WTC11 (cell line): ENCODE measurements at regions not wholly inside any gene's neighbourhood (a gene's known extent, or its start where the extent isn't known, plus 50 kb on each side); places are given as distances from the start of the nearest gene placed in this dataset.

Experiments used
- ATAC-seq: fragments of 200-7000 bp; cut with Tn5 transposase; 2 replicates; pipeline ENCODE4 v1.10.0; 2021; ENCODE audit warnings: mild to moderate bottlenecking, moderate library complexity
- CTCF ChIA-PET: fragments of 300-600 bp; sonication (Branson Sonifier 250); formaldehyde crosslinking; loops from one replicate; lab custom pipeline; 2021; ENCODE audit warnings: antibody characterized with exemption; lab: Charles Lee
- POLR2A ChIA-PET: fragments of 350-600 bp; sonication (Branson Sonifier 250); formaldehyde crosslinking; loops from one replicate; lab custom pipeline; 2021; ENCODE audit warnings: antibody characterized with exemption; lab: Charles Lee
- DNase-seq: peaks from one replicate; pipeline ENCODE4 v3.0.0; 2021; ENCODE audit warnings: low spot score
- H3K27ac Mint-ChIP-seq: 2 replicates; pipeline ENCODE4 v1.8.0; 2021; ENCODE audit warnings: mixed read lengths
- H3K27me3 Mint-ChIP-seq: 2 replicates; pipeline ENCODE4 v1.8.0; 2021; ENCODE audit warnings: low read depth, mild to moderate bottlenecking, moderate library complexity, mixed read lengths
- H3K36me3 Mint-ChIP-seq: 2 replicates; pipeline ENCODE4 v1.8.0; 2021; ENCODE audit warnings: mixed read lengths
- H3K4me1 Mint-ChIP-seq: 2 replicates; pipeline ENCODE4 v1.8.0; 2022; ENCODE audit warnings: mixed read lengths
- H3K4me3 Mint-ChIP-seq: 2 replicates; pipeline ENCODE4 v1.8.0; 2021; ENCODE audit warnings: mild to moderate bottlenecking, moderate library complexity, mixed read lengths
- H3K9me3 Mint-ChIP-seq: 2 replicates; pipeline ENCODE4 v1.8.0; 2021; ENCODE audit warnings: mixed read lengths
- CBFB ChIP-seq: sonication (generic); formaldehyde crosslinking; IDR thresholded peaks from 2 replicates; pipeline ENCODE4 v1.8.1; 2022; ENCODE audit warnings: mild to moderate bottlenecking, low read depth, missing genetic modification reagents
- CREB1 ChIP-seq: sonication (generic); formaldehyde crosslinking; IDR thresholded peaks from 2 replicates; pipeline ENCODE4 v1.8.0; 2023; ENCODE audit warnings: mild to moderate bottlenecking, missing genetic modification reagents
- FOXJ3 ChIP-seq: sonication (generic); formaldehyde crosslinking; IDR thresholded peaks from 2 replicates; pipeline ENCODE4 v1.9.0; 2021; ENCODE audit warnings: missing genetic modification reagents, mild to moderate bottlenecking, borderline replicate concordance
- NFYB ChIP-seq: sonication (generic); formaldehyde crosslinking; conservative IDR thresholded peaks from 2 replicates; pipeline ENCODE4 v1.8.0; 2022; ENCODE audit warnings: low read depth, missing genetic modification reagents
- NR1H2 ChIP-seq: sonication (generic); formaldehyde crosslinking; IDR thresholded peaks from 2 replicates; pipeline ENCODE4 v1.9.0; 2021; ENCODE audit warnings: mild to moderate bottlenecking, moderate library complexity, missing genetic modification reagents
- RELA ChIP-seq: sonication (generic); formaldehyde crosslinking; IDR thresholded peaks from 2 replicates; pipeline ENCODE4 v1.8.1; 2022; ENCODE audit warnings: missing genetic modification reagents, mild to moderate bottlenecking, borderline replicate concordance
- RORB ChIP-seq: fragments of 250-450 bp; sonication (Bioruptor Pico); IDR thresholded peaks from 2 replicates; pipeline ENCODE4 v1.9.0; 2021; ENCODE audit warnings: mild to moderate bottlenecking
- TP53 ChIP-seq: sonication (generic); formaldehyde crosslinking; IDR thresholded peaks from 2 replicates; pipeline ENCODE4 v1.8.1; 2023; ENCODE audit warnings: mild to moderate bottlenecking, missing genetic modification reagents
- ZNF263 ChIP-seq: sonication (generic); formaldehyde crosslinking; IDR thresholded peaks from 2 replicates; pipeline ENCODE4 v1.8.1; 2022; ENCODE audit warnings: low read depth, mild to moderate bottlenecking, moderate library complexity, missing genetic modification reagents
- ZNF317 ChIP-seq: sonication (generic); formaldehyde crosslinking; IDR thresholded peaks from 2 replicates; pipeline ENCODE4 v1.8.1; 2023; ENCODE audit warnings: low read depth, mild to moderate bottlenecking, moderate library complexity, missing genetic modification reagents, borderline replicate concordance
- TF ChIP-seq, protein P1 (sequence below): sonication (generic); formaldehyde crosslinking; IDR thresholded peaks from 2 replicates; pipeline ENCODE4 v1.8.0; 2022; ENCODE audit warnings: missing genetic modification reagents
- TF ChIP-seq, protein P2 (sequence below): sonication (generic); formaldehyde crosslinking; IDR thresholded peaks from 2 replicates; pipeline ENCODE4 v1.8.1; 2023; ENCODE audit warnings: mild to moderate bottlenecking, missing genetic modification reagents, moderate library complexity
- TF ChIP-seq, protein P3 (sequence below): sonication (generic); formaldehyde crosslinking; IDR thresholded peaks from 2 replicates; pipeline ENCODE4 v1.8.0; 2023; ENCODE audit warnings: missing genetic modification reagents, mild to moderate bottlenecking, borderline replicate concordance
- TF ChIP-seq, protein P4 (sequence below): sonication (generic); formaldehyde crosslinking; conservative IDR thresholded peaks from 2 replicates; pipeline ENCODE4 v1.8.1; 2023; ENCODE audit warnings: mild to moderate bottlenecking, low read depth, missing genetic modification reagents, moderate library complexity
- TF ChIP-seq, protein P5 (sequence below): fragments of 250-450 bp; sonication (Bioruptor Pico); IDR thresholded peaks from 2 replicates; pipeline ENCODE4 v1.9.0; 2021; ENCODE audit warnings: mild to moderate bottlenecking

DNA sequence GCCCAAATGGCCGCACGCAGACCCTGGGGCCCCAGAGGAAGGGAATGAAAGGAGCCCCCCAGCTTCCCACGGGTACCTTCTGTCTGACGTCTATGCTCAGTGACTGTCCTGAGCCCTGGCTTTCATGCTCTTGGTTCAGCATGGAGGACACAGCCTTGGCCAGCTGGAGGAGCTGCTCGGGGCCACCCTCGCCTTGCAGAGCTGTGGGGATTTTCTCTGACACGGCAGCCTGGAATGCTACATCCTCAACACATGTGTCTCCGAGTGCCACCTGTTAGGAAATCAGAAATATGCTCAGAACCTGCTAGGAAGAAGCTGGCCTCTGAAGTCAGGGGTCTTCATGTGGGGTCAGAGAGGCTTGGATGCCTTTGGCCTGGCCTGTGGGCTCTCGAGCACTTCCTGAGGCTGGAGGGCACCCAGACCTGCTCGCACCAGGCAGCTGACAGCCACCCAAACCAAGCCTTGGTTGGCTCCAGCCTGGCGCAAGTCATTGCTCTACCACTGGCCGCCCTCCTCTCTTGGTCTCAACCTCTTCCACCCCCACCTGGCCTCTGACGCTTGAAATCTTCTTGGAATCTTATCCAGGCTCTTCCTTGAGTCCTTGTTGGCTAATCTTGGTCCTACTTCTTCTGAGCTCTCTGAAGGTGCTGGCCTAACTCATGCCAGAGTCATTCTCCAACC lies 63.7 kb upstream of the BCO1 start:
- Mint-ChIP-seq H3K4me1 (peaks cover 2% of the 10 kb centered on the region; the same call in 1 of the 2 replicates), H3K9me3 (no peaks in the 10 kb centered on the region), H3K27me3 (no peaks in the 10 kb centered on the region), H3K27ac (no peak overlapping the region), H3K36me3 (no peaks in the 10 kb centered on the region), H3K4me3 (no peak overlapping the region)
- TF ChIP-seq ZNF263 (CRISPR knock-in tag): no peak
- POLR2A ChIA-PET: no interaction called here
- CTCF ChIA-PET: interaction anchor here (0.6 kb wide), 1 partner anchor 411 kb away, joined by 3 read pairs; no protein-coding TSS in a partner anchor
- ATAC-seq (no peak), DNase-seq (no peak)

DNA sequence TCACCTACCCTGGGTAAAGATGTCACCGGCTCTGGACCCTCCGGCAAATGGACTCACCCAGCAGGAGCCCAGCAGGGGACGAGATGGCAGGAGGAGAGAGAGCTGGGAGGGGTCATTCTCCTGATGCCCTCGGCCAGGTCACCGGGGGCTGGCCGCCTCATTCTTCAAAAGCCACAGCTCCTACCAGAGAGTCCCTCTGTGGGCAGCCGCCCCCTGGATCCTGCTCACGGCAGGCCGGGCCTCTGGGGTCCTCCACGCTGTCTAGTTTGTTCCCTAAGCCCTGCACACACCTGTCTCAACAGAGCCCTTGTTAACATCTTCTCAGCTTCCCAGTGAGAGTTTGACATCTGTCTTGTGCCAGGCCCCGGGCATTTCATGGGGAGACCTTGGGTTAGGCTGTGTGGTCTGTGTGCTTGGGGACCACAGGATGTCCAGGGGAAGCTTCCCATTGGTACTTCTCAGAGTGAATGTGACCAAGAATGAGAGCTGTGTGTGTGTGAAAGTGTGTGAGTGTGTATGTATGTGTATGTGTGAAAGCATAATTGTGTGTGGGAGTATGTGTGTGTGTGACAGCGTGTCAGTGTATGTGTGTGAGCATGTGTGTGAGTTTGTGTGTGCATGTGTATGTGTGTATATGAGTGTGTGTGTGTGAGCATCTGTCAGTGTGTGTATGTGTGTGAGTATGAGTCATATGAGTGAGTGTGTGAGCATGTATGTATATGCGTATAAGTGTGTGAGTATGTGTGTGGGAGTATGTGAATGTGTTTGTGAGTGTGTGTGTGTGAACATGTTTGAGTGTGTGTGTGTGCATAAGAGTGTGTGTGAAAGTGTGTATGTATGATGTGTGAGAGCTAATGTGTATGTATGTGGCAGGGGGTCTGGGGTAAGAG lies 65.5 kb upstream of the BCO1 start:
- ChIA-PET CTCF (no interaction called here), POLR2A (no interaction called here)
- Mint-ChIP-seq H3K9me3 (no peaks in the 10 kb centered on the region), H3K4me1 (peaks cover 2% of the 10 kb centered on the region; the same call in 1 of the 2 replicates), H3K4me3 (no peak overlapping the region), H3K27ac (no peak overlapping the region), H3K27me3 (no peaks in the 10 kb centered on the region), H3K36me3 (no peaks in the 10 kb centered on the region)
- ATAC-seq: no peak
- no peak for DNase-seq
- TF ChIP-seq RORB (CRISPR knock-in tag) (no peak), ZNF317 (no peak), CREB1 (no peak), FOXJ3 (CRISPR knock-in tag) (no peak), TP53 (no peak), RELA (CRISPR knock-in tag) (no peak), NR1H2 (CRISPR knock-in tag) (no peak), ZNF263 (CRISPR knock-in tag) (no peak), NFYB (CRISPR knock-in tag) (no peak), CBFB (CRISPR knock-in tag) (no peak)
- TF ChIP-seq, protein P1, sequence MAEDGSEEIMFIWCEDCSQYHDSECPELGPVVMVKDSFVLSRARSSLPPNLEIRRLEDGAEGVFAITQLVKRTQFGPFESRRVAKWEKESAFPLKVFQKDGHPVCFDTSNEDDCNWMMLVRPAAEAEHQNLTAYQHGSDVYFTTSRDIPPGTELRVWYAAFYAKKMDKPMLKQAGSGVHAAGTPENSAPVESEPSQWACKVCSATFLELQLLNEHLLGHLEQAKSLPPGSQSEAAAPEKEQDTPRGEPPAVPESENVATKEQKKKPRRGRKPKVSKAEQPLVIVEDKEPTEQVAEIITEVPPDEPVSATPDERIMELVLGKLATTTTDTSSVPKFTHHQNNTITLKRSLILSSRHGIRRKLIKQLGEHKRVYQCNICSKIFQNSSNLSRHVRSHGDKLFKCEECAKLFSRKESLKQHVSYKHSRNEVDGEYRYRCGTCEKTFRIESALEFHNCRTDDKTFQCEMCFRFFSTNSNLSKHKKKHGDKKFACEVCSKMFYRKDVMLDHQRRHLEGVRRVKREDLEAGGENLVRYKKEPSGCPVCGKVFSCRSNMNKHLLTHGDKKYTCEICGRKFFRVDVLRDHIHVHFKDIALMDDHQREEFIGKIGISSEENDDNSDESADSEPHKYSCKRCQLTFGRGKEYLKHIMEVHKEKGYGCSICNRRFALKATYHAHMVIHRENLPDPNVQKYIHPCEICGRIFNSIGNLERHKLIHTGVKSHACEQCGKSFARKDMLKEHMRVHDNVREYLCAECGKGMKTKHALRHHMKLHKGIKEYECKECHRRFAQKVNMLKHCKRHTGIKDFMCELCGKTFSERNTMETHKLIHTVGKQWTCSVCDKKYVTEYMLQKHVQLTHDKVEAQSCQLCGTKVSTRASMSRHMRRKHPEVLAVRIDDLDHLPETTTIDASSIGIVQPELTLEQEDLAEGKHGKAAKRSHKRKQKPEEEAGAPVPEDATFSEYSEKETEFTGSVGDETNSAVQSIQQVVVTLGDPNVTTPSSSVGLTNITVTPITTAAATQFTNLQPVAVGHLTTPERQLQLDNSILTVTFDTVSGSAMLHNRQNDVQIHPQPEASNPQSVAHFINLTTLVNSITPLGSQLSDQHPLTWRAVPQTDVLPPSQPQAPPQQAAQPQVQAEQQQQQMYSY: no peak
- TF ChIP-seq, protein P2, sequence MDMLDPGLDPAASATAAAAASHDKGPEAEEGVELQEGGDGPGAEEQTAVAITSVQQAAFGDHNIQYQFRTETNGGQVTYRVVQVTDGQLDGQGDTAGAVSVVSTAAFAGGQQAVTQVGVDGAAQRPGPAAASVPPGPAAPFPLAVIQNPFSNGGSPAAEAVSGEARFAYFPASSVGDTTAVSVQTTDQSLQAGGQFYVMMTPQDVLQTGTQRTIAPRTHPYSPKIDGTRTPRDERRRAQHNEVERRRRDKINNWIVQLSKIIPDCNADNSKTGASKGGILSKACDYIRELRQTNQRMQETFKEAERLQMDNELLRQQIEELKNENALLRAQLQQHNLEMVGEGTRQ: no peak
- TF ChIP-seq, protein P3, sequence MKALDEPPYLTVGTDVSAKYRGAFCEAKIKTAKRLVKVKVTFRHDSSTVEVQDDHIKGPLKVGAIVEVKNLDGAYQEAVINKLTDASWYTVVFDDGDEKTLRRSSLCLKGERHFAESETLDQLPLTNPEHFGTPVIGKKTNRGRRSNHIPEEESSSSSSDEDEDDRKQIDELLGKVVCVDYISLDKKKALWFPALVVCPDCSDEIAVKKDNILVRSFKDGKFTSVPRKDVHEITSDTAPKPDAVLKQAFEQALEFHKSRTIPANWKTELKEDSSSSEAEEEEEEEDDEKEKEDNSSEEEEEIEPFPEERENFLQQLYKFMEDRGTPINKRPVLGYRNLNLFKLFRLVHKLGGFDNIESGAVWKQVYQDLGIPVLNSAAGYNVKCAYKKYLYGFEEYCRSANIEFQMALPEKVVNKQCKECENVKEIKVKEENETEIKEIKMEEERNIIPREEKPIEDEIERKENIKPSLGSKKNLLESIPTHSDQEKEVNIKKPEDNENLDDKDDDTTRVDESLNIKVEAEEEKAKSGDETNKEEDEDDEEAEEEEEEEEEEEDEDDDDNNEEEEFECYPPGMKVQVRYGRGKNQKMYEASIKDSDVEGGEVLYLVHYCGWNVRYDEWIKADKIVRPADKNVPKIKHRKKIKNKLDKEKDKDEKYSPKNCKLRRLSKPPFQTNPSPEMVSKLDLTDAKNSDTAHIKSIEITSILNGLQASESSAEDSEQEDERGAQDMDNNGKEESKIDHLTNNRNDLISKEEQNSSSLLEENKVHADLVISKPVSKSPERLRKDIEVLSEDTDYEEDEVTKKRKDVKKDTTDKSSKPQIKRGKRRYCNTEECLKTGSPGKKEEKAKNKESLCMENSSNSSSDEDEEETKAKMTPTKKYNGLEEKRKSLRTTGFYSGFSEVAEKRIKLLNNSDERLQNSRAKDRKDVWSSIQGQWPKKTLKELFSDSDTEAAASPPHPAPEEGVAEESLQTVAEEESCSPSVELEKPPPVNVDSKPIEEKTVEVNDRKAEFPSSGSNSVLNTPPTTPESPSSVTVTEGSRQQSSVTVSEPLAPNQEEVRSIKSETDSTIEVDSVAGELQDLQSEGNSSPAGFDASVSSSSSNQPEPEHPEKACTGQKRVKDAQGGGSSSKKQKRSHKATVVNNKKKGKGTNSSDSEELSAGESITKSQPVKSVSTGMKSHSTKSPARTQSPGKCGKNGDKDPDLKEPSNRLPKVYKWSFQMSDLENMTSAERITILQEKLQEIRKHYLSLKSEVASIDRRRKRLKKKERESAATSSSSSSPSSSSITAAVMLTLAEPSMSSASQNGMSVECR (CRISPR knock-in tag): no peak
- TF ChIP-seq, protein P4, sequence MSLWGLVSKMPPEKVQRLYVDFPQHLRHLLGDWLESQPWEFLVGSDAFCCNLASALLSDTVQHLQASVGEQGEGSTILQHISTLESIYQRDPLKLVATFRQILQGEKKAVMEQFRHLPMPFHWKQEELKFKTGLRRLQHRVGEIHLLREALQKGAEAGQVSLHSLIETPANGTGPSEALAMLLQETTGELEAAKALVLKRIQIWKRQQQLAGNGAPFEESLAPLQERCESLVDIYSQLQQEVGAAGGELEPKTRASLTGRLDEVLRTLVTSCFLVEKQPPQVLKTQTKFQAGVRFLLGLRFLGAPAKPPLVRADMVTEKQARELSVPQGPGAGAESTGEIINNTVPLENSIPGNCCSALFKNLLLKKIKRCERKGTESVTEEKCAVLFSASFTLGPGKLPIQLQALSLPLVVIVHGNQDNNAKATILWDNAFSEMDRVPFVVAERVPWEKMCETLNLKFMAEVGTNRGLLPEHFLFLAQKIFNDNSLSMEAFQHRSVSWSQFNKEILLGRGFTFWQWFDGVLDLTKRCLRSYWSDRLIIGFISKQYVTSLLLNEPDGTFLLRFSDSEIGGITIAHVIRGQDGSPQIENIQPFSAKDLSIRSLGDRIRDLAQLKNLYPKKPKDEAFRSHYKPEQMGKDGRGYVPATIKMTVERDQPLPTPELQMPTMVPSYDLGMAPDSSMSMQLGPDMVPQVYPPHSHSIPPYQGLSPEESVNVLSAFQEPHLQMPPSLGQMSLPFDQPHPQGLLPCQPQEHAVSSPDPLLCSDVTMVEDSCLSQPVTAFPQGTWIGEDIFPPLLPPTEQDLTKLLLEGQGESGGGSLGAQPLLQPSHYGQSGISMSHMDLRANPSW (CRISPR knock-in tag): no peak
- TF ChIP-seq, protein P5, sequence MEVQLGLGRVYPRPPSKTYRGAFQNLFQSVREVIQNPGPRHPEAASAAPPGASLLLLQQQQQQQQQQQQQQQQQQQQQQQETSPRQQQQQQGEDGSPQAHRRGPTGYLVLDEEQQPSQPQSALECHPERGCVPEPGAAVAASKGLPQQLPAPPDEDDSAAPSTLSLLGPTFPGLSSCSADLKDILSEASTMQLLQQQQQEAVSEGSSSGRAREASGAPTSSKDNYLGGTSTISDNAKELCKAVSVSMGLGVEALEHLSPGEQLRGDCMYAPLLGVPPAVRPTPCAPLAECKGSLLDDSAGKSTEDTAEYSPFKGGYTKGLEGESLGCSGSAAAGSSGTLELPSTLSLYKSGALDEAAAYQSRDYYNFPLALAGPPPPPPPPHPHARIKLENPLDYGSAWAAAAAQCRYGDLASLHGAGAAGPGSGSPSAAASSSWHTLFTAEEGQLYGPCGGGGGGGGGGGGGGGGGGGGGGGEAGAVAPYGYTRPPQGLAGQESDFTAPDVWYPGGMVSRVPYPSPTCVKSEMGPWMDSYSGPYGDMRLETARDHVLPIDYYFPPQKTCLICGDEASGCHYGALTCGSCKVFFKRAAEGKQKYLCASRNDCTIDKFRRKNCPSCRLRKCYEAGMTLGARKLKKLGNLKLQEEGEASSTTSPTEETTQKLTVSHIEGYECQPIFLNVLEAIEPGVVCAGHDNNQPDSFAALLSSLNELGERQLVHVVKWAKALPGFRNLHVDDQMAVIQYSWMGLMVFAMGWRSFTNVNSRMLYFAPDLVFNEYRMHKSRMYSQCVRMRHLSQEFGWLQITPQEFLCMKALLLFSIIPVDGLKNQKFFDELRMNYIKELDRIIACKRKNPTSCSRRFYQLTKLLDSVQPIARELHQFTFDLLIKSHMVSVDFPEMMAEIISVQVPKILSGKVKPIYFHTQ (CRISPR knock-in tag): no peak
